GM23338 (cell line): ENCODE measurements at regions not wholly inside any gene's neighbourhood (a gene's known extent, or its start where the extent isn't known, plus 50 kb on each side); places are given as distances from the start of the nearest gene placed in this dataset.
"Not testable (repeated sequence)": the region's sequence is repeated elsewhere in the genome, so short reads cannot be mapped to it uniquely, and the experiment has no call there.

Experiments
- ATAC-seq: fragments of 200-7000 bp; cut with Tn5 transposase; 3 replicates; pipeline ENCODE4 v1.9.1; 2020
- DNase-seq: peaks from one replicate; pipeline ENCODE4 v3.0.0-alpha.2; 2015; ENCODE audit warnings: low spot score
- H2AFZ ChIP-seq: fragments of 200-600 bp; sonication (generic); 2 replicates; pipeline ENCODE4 v1.8.0; 2016; ENCODE audit warnings: antibody characterized with exemption, mild to moderate bottlenecking, moderate library complexity
- H3F3A ChIP-seq: fragments of 200-600 bp; sonication (generic); replicated peaks from 2 replicates; pipeline ENCODE4 v1.8.0; 2017; ENCODE audit warnings: antibody characterized with exemption, mixed run types, low read depth
- H3K27ac ChIP-seq: fragments of 200-600 bp; sonication (generic); 2 replicates; pipeline ENCODE4 v1.6.1; 2016; ENCODE audit warnings: low read depth
- H3K27me3 ChIP-seq: fragments of 200-600 bp; sonication (generic); 2 replicates; pipeline ENCODE4 v1.8.0; 2016; ENCODE audit warnings: mild to moderate bottlenecking, mixed run types, moderate library complexity; ENCODE audit not compliant: insufficient read depth
- H3K36me3 ChIP-seq: fragments of 200-600 bp; sonication (generic); 2 replicates; pipeline ENCODE4 v1.8.0; 2016; ENCODE audit warnings: mild to moderate bottlenecking; ENCODE audit not compliant: insufficient read depth
- H3K4me1 ChIP-seq: fragments of 200-600 bp; sonication (generic); 2 replicates; pipeline ENCODE4 v1.8.0; 2016; ENCODE audit warnings: mild to moderate bottlenecking, moderate library complexity; ENCODE audit not compliant: insufficient read depth
- H3K4me2 ChIP-seq: fragments of 200-600 bp; sonication (generic); 2 replicates; pipeline ENCODE4 v1.7.1; 2017; ENCODE audit warnings: mixed run types
- H3K4me3 ChIP-seq: fragments of 200-600 bp; sonication (generic); 2 replicates; pipeline ENCODE4 v1.6.1; 2016; ENCODE audit warnings: mixed run types
- H3K79me2 ChIP-seq: fragments of 200-600 bp; sonication (generic); replicated peaks from 2 replicates; pipeline ENCODE4 v1.8.0; 2017; ENCODE audit warnings: mild to moderate bottlenecking; ENCODE audit not compliant: insufficient read depth
- H3K9me2 ChIP-seq: fragments of 200-600 bp; sonication (generic); 2 replicates; pipeline ENCODE4 v1.8.0; 2017; ENCODE audit not compliant: insufficient read depth
- H4K20me1 ChIP-seq: fragments of 200-600 bp; sonication (generic); replicated peaks from 2 replicates; pipeline ENCODE4 v1.8.0; 2017; ENCODE audit warnings: mild to moderate bottlenecking; ENCODE audit not compliant: insufficient read depth
- H3K27ac Mint-ChIP-seq: 2 replicates; pipeline ENCODE4 v1.8.0; 2020; ENCODE audit warnings: inconsistent platforms, mild to moderate bottlenecking, moderate library complexity, mixed read lengths
- H3K27me3 Mint-ChIP-seq: 3 replicates; pipeline ENCODE4 v1.8.0; 2022; ENCODE audit warnings: low read depth, mild to moderate bottlenecking, moderate library complexity, mixed read lengths, inconsistent platforms; ENCODE audit not compliant: insufficient read depth, poor library complexity
- H3K36me3 Mint-ChIP-seq: 3 replicates; pipeline ENCODE4 v1.8.0; 2021; ENCODE audit warnings: low read depth, mild to moderate bottlenecking, inconsistent platforms, moderate library complexity, mixed read lengths
- H3K4me1 Mint-ChIP-seq: 3 replicates; pipeline ENCODE4 v1.8.0; 2020; ENCODE audit warnings: mild to moderate bottlenecking, inconsistent platforms, mixed read lengths
- H3K4me3 Mint-ChIP-seq: 3 replicates; pipeline ENCODE4 v1.8.0; 2021; ENCODE audit warnings: moderate library complexity, mild to moderate bottlenecking, inconsistent platforms, mixed read lengths
- H3K9me3 Mint-ChIP-seq: 3 replicates; pipeline ENCODE4 v1.8.0; 2020; ENCODE audit warnings: moderate library complexity, mild to moderate bottlenecking, inconsistent platforms, mixed read lengths
- EZH2 ChIP-seq: fragments of 200-600 bp; sonication (generic); IDR thresholded peaks from one replicate; pipeline ENCODE4 v1.8.0; 2017; ENCODE audit warnings: antibody characterized with exemption, mild to moderate bottlenecking, low read depth; ENCODE audit not compliant: unreplicated experiment
- EZH2phosphoT487 ChIP-seq: fragments of 200-600 bp; sonication (generic); IDR thresholded peaks from one replicate; pipeline ENCODE4 v1.8.1; 2018; ENCODE audit warnings: antibody characterized with exemption; ENCODE audit not compliant: unreplicated experiment
- JUNB ChIP-seq: IDR thresholded peaks from one replicate; pipeline ENCODE4 v1.6.1; 2016; ENCODE audit warnings: antibody characterized with exemption; ENCODE audit not compliant: unreplicated experiment
- NANOG ChIP-seq: IDR thresholded peaks from 2 replicates; pipeline ENCODE4 v1.6.1; 2016; ENCODE audit warnings: antibody characterized with exemption, borderline replicate concordance
- POLR2AphosphoS5 ChIP-seq: IDR thresholded peaks from 2 replicates; pipeline ENCODE4 v1.6.1; 2016; ENCODE audit warnings: antibody characterized with exemption, low read depth
- STAT1 ChIP-seq: IDR thresholded peaks from one replicate; pipeline ENCODE4 v1.6.1; 2016; ENCODE audit warnings: antibody characterized with exemption; ENCODE audit not compliant: unreplicated experiment
- TF ChIP-seq, protein P1 (sequence below): fragments of 250-450 bp; sonication (Bioruptor Pico); IDR thresholded peaks from 2 replicates; pipeline ENCODE4 v1.5.0; 2020; ENCODE audit warnings: mild to moderate bottlenecking, moderate library complexity
- TF ChIP-seq, protein P2 (sequence below): IDR thresholded peaks from one replicate; pipeline ENCODE4 v1.6.1; 2018; ENCODE audit warnings: antibody characterized with exemption; ENCODE audit not compliant: unreplicated experiment

DNA sequence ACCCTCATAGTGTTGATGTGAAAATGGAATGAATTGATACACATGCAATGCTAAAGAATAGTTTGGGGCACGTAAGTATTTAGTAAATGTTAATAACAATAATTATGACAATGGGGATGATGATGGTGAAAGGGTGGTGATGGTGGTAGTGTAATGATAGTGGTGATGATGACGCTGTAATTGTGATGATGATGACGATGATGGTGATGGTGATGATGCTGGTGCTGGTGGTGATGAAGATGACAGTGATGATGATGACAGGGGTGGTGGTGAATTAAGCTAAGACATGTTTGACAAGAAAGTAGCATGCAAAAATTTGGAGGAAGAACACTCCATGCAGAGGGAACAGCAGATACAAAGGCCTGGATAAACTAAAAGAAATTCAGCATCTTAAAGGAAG, 364.4 kb upstream of the API5 start:
- H3K4me1 ChIP-seq, result no peaks in the 10 kb centered on the region
- H4K20me1 ChIP-seq, result no peaks in the 10 kb centered on the region
- H3K4me3 Mint-ChIP-seq, result no peak overlapping the region
- no peaks in the 10 kb centered on the region for H3K27me3 Mint-ChIP-seq
- peaks cover 66% of the 10 kb centered on the region for H3K9me3 Mint-ChIP-seq
- H3F3A ChIP-seq, result no peaks in the 10 kb centered on the region
- no peak overlapping the region for H3K4me3 ChIP-seq
- no peaks in the 10 kb centered on the region for H3K36me3 ChIP-seq
- no peak overlapping the region for H3K27ac Mint-ChIP-seq
- H3K27ac ChIP-seq, result no peak overlapping the region
- TF ChIP-seq NANOG, result no peak
- TF ChIP-seq EZH2, result no peak
- TF ChIP-seq EZH2phosphoT487, result no peak
- TF ChIP-seq STAT1, result no peak
- TF ChIP-seq POLR2AphosphoS5, result no peak
- no peaks in the 10 kb centered on the region for H3K9me2 ChIP-seq
- peaks cover 12% of the 10 kb centered on the region; the same call in 2 of the 3 replicates for H3K36me3 Mint-ChIP-seq
- ATAC-seq (no peak), DNase-seq (no peak)
- H3K79me2 ChIP-seq, result no peaks in the 10 kb centered on the region
- no peak overlapping the region for H2AFZ ChIP-seq
- no peaks in the 10 kb centered on the region for H3K4me1 Mint-ChIP-seq
- H3K27me3 ChIP-seq, result no peaks in the 10 kb centered on the region
- no peak overlapping the region for H3K4me2 ChIP-seq

DNA sequence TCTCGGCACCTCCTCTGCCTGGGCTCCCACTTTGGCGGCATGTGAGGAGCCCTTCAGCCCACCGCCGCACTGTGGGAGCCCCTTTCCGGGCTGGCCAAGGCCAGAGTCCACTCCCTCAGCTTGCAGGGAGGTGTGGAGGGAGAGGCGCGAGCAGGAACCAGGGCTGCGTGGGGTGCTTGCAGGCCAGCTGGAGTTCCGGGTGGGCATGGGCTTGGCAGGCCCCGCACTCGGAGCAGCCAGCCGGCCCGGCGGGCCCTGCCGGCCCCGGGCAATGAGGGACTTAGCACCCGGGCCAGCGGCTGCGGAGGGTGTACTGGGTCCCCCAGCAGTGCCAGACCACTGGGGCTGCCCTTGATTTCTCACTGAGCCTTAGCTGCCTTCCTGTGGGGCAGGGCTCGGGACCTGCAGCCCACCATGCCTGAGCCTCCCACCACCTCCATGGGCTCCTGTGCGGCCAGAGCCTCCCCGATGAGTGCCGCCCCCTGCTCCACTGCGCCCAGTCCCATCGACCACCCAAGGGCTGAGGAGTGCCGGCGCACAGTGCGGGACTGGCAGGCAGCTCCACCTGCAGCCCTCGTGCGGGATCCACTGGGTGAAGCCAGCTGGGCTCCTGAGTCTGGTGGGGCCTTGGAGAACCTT, 361.9 kb upstream of the API5 start:
- not testable (repeated sequence) for H3K27me3 Mint-ChIP-seq

DNA sequence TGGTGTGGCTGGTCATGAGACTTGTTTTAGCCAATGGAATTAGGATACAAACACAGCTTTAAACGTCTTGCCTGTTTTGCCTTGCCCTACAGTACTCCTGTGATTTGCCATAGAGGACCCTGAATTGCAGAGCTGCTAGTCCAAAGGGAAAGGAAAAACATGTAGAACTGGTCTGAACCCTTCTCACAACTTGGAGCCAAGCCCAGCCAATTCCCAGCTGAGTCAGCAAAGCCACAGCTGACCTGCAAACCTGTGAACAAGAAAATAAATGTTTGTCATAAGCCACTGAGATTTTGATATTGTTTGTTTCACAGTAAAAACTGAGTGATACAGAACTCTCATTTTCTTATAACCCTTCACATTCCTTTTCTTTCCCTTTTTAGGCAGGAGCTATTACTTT, 360.5 kb upstream of the API5 start:
- Mint-ChIP-seq H3K27me3 (peaks cover 2% of the 10 kb centered on the region), H3K9me3 (peaks cover 75% of the 10 kb centered on the region), H3K27ac (no peak overlapping the region), H3K4me1 (no peaks in the 10 kb centered on the region), H3K4me3 (no peak overlapping the region), H3K36me3 (peaks cover 15% of the 10 kb centered on the region; the same call in 2 of the 3 replicates)
- DNase-seq (no peak), ATAC-seq (no peak)
- H2AFZ ChIP-seq, result no peak overlapping the region
- H3K27me3 ChIP-seq, result no peaks in the 10 kb centered on the region
- no peaks in the 10 kb centered on the region for H3F3A ChIP-seq
- H3K79me2 ChIP-seq, result no peaks in the 10 kb centered on the region
- H3K9me2 ChIP-seq, result no peaks in the 10 kb centered on the region
- no peak overlapping the region for H3K4me2 ChIP-seq
- no peaks in the 10 kb centered on the region for H4K20me1 ChIP-seq
- H3K4me1 ChIP-seq, result no peaks in the 10 kb centered on the region
- no peak overlapping the region for H3K4me3 ChIP-seq
- no peak overlapping the region for H3K27ac ChIP-seq
- no peaks in the 10 kb centered on the region for H3K36me3 ChIP-seq
- no peak for TF ChIP-seq JUNB
- TF ChIP-seq, protein P1, sequence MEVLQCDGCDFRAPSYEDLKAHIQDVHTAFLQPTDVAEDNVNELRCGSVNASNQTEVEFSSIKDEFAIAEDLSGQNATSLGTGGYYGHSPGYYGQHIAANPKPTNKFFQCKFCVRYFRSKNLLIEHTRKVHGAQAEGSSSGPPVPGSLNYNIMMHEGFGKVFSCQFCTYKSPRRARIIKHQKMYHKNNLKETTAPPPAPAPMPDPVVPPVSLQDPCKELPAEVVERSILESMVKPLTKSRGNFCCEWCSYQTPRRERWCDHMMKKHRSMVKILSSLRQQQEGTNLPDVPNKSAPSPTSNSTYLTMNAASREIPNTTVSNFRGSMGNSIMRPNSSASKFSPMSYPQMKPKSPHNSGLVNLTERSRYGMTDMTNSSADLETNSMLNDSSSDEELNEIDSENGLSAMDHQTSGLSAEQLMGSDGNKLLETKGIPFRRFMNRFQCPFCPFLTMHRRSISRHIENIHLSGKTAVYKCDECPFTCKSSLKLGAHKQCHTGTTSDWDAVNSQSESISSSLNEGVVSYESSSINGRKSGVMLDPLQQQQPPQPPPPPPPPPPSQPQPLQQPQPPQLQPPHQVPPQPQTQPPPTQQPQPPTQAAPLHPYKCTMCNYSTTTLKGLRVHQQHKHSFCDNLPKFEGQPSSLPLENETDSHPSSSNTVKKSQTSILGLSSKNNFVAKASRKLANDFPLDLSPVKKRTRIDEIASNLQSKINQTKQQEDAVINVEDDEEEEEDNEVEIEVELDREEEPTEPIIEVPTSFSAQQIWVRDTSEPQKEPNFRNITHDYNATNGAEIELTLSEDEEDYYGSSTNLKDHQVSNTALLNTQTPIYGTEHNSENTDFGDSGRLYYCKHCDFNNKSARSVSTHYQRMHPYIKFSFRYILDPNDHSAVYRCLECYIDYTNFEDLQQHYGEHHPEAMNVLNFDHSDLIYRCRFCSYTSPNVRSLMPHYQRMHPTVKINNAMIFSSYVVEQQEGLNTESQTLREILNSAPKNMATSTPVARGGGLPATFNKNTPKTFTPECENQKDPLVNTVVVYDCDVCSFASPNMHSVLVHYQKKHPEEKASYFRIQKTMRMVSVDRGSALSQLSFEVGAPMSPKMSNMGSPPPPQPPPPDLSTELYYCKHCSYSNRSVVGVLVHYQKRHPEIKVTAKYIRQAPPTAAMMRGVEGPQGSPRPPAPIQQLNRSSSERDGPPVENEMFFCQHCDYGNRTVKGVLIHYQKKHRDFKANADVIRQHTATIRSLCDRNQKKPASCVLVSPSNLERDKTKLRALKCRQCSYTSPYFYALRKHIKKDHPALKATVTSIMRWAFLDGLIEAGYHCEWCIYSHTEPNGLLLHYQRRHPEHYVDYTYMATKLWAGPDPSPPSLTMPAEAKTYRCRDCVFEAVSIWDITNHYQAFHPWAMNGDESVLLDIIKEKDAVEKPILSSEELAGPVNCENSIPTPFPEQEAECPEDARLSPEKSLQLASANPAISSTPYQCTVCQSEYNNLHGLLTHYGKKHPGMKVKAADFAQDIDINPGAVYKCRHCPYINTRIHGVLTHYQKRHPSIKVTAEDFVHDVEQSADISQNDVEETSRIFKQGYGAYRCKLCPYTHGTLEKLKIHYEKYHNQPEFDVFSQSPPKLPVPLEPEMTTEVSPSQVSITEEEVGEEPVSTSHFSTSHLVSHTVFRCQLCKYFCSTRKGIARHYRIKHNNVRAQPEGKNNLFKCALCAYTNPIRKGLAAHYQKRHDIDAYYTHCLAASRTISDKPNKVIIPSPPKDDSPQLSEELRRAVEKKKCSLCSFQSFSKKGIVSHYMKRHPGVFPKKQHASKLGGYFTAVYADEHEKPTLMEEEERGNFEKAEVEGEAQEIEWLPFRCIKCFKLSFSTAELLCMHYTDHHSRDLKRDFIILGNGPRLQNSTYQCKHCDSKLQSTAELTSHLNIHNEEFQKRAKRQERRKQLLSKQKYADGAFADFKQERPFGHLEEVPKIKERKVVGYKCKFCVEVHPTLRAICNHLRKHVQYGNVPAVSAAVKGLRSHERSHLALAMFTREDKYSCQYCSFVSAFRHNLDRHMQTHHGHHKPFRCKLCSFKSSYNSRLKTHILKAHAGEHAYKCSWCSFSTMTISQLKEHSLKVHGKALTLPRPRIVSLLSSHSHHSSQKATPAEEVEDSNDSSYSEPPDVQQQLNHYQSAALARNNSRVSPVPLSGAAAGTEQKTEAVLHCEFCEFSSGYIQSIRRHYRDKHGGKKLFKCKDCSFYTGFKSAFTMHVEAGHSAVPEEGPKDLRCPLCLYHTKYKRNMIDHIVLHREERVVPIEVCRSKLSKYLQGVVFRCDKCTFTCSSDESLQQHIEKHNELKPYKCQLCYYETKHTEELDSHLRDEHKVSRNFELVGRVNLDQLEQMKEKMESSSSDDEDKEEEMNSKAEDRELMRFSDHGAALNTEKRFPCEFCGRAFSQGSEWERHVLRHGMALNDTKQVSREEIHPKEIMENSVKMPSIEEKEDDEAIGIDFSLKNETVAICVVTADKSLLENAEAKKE (CRISPR knock-in tag), result no peak
- TF ChIP-seq POLR2AphosphoS5, result no peak
- TF ChIP-seq EZH2, result no peak
- TF ChIP-seq, protein P2, sequence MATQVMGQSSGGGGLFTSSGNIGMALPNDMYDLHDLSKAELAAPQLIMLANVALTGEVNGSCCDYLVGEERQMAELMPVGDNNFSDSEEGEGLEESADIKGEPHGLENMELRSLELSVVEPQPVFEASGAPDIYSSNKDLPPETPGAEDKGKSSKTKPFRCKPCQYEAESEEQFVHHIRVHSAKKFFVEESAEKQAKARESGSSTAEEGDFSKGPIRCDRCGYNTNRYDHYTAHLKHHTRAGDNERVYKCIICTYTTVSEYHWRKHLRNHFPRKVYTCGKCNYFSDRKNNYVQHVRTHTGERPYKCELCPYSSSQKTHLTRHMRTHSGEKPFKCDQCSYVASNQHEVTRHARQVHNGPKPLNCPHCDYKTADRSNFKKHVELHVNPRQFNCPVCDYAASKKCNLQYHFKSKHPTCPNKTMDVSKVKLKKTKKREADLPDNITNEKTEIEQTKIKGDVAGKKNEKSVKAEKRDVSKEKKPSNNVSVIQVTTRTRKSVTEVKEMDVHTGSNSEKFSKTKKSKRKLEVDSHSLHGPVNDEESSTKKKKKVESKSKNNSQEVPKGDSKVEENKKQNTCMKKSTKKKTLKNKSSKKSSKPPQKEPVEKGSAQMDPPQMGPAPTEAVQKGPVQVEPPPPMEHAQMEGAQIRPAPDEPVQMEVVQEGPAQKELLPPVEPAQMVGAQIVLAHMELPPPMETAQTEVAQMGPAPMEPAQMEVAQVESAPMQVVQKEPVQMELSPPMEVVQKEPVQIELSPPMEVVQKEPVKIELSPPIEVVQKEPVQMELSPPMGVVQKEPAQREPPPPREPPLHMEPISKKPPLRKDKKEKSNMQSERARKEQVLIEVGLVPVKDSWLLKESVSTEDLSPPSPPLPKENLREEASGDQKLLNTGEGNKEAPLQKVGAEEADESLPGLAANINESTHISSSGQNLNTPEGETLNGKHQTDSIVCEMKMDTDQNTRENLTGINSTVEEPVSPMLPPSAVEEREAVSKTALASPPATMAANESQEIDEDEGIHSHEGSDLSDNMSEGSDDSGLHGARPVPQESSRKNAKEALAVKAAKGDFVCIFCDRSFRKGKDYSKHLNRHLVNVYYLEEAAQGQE, result no peak

More for the DNA sequence above, 361.9 kb upstream of the API5 start:
- not testable (repeated sequence) for H3K4me2 ChIP-seq, H3K36me3 ChIP-seq, H3K4me1 Mint-ChIP-seq, H3K4me1 ChIP-seq, H3K27ac ChIP-seq, H3K4me3 ChIP-seq, H3F3A ChIP-seq, ATAC-seq, DNase-seq, H3K27ac Mint-ChIP-seq, H3K9me2 ChIP-seq, H3K79me2 ChIP-seq, H3K27me3 ChIP-seq, H4K20me1 ChIP-seq, H2AFZ ChIP-seq, H3K4me3 Mint-ChIP-seq
- H3K36me3 Mint-ChIP-seq, result peaks cover 12% of the 10 kb centered on the region; the same call in 2 of the 3 replicates
- H3K9me3 Mint-ChIP-seq, result peaks cover 63% of the 10 kb centered on the region
